HG02885 (cell line): ENCODE measurements at regions not wholly inside any gene's neighbourhood (a gene's known extent, or its start where the extent isn't known, plus 50 kb on each side); places are given as distances from the start of the nearest gene placed in this dataset.
"Not testable (repeated sequence)": the region's sequence is repeated elsewhere in the genome, so short reads cannot be mapped to it uniquely, and the experiment has no call there.

Source experiments
- ATAC-seq: cut with Tn5 transposase; IDR thresholded peaks from one replicate; pipeline ENCODE4 v1.9.1; 2021; ENCODE audit warnings: mild to moderate bottlenecking; ENCODE audit not compliant: unreplicated experiment, poor library complexity

GRCh38 chr3:18195836-18196235, 229.3 kb downstream of the SATB1 start:
- ATAC-seq, result no peak

GRCh38 chr3:18194431-18194830, 230.7 kb downstream of the SATB1 start:
- peak; percentile 71 for ATAC-seq

DNA sequence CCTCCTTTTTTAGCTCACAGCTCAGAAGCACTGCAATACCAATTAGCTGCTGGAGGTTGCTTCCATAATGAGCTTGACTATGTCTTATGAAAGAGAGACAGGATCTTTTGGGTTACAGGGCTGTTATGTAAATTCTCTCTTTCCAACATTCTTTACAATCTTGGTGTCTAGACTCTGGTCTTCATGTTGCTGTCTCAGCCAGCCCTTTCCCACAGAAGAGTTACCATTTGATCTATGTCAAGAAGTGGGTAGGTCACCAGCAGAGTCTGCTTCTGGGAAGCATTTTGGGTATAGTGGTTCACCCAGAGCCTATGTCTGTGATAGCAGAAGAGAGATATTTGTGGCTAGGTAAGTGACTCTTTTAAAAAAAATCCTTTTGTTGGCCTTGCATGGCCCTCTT, 234.5 kb downstream of the SATB1 start:
- ATAC-seq, result no peak

DNA sequence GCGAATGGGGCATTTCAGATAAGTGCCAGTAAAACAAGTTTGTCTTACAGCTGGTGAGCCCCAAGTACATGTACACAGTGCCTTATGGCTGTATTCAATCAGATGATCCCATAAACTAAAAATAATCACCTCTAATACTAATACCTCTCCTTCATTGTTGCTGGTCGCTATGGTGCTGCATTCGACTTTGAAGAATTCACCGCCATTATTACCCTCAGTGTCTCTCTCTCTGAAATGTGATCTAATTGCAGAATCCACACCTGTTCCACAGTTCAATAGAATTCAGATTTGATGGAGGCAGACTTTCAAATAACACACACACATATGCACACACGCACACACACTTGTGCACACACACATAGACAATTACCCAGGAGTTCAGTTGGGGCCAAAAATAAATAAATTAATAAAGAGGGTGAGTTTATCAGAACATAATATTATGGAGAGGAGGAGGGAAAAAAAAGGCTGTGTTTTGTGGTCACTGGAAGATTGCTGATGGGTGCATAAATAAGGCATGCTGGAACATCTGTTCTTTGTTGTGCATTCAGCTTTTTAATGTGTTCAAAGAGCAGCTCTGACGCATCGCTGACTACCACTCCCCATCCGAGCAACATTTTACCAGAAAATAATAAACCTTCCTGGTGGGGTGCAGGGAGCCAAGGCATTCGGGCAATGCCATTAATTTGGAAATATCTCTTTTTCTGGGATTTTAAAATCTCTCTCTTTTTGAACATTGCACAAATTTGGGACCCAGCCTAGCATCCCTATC, 235.7 kb downstream of the SATB1 start:
- no peak for ATAC-seq

DNA sequence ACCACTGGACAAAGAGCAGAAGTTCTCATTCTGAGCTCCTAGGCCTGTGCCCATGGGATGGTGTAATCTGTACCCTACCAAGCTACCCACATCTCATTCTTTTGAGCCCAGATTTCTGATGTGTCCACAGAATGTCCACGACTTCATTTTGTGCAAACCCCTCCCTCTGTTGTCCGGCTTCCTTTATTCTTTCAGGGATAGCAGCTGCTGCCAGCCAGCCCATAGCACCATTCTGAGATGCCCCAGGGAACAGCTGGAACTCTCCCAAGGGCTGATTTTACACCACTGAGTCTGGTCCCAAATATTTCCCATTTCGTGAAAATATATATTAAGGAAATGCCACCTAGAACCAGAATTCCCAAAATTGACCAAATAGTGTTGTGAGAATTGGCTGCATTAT, 236.6 kb downstream of the SATB1 start:
- ATAC-seq, result no peak

- no peak for ATAC-seq
Measured at GRCh38 chr3:18185624-18186023, 239.5 kb downstream of the SATB1 start.

- not testable (repeated sequence) for ATAC-seq
Measured at GRCh38 chr3:18182923-18183322, 242.2 kb downstream of the SATB1 start.

DNA sequence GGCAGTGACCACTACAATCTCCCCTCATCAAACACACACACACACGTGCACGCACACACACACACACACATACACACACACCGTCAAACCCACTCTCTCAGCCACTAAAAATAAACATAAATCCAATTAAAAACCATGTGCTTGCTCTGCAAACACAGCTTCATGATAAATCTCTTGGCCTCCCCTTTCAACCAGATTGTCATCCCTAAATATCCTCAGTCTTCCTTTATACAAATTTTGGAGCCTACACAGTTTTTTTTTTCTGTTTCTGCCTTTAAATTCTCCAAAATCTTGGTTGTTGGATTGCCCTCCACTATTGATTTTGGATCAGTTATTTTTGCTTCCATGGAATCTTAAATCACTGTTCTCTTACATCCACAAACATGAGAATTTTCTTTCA, 245.6 kb downstream of the SATB1 start:
- no peak for ATAC-seq

DNA sequence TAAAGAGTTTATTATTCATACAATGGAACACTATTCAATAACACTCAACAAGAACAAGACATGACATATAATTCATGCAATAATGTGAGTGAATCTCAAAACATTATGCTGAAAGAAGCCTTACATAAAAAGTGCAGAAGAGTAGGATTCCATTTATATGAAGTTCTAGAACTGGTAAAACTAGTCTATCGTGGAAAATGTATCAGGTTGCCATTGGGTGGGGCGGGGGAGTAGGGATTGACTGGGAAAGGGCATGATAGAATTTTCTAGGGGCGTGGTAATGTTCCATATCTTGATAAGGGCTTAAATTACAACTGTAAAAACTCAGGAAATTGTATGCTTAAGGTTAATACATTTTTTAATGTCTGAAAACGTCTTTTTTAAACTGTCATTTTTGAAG, 247.9 kb downstream of the SATB1 start:
- ATAC-seq, result no peak

- ATAC-seq, result not testable (repeated sequence)
Measured at GRCh38 chr3:18173891-18174290, 251.2 kb downstream of the SATB1 start.

DNA sequence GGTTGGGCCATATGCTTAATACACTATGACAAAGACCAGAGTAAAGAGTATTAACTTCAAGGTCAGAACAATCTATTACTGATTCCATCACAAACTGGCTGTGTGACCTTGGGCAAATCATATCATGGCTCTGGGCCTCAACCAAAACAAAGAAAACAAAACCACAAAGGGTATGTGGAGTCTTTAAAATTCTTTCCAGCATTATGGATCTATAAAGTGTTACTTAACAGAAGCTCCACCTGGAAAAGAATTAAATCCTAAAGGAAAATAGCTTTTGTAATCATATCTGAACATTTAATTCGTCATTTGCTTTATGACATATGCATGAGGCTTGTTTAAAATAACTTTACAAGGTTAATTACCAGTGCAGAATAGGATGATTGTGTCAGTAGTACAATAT, 265.5 kb downstream of the SATB1 start:
- no peak for ATAC-seq

DNA sequence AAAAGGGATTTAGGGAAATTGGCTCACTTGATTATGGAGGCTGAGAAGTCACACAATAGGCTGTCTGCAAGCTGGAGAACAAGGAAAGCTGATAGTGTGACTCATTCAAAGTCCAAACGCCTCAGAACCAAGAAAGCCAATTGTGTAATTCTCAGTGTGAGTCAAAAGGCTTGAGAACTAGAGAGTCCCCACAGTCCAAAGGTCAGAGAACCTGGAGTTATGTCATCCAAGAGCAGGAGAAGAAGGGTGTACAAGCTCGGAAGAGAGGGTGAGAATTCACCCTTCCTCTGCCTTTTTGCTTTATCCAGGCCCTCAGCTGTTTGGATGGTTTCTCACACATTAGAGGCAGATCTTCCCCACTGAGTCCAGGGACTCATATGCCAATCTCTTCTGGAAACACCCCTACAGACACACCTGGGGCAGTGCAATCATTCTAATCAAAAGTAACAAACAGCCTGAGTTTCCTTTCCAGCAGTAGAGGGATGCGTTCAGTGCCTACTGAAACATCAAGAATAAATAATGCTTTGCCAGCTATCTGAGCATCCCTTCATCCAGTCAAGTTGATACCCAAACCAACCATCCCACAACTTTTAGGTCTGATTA, 271.5 kb downstream of the SATB1 start:
- no peak for ATAC-seq

GRCh38 chr3:18151199-18151598, 273.9 kb downstream of the SATB1 start:
- no peak for ATAC-seq

- ATAC-seq, result no peak
Measured at GRCh38 chr3:18149935-18150334, 275.2 kb downstream of the SATB1 start.

DNA sequence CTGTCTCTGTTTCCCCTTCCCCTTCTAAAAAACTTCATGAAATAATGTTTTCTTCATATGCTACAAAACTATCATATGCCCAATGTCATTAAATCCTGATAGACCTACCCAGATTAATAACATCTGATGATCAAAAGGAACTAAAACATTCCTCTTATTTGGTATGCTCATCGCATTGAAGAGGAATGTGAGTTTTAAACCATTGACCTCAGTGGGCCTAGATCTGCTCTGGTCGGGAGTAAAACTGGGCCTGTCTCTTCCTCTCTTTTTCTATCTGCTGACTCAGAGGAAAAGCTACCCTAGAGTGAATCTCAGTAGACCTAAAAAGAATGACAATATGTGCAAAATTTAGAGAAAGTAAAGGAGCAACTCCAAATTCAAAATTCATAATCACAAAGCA, 275.8 kb downstream of the SATB1 start:
- no peak for ATAC-seq

DNA sequence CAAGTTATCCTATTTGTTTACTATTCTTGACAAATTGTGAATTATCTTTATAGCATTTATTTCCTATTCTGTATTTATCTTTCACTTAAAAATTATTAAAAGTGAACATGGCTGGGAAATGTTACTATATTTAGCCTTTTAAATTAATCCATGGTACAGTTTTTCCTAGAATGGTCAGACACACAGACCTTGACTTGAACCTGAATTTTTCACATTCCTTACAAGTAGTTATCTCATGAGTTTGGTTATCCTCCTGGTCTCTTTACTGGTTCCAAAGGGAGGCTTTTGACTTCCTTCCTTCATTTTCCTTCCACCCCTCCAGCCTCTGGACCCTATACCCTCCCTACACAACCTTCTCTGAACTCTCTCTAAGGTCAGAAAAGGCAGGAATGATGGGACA, 280.6 kb downstream of the SATB1 start:
- ATAC-seq, result no peak

DNA sequence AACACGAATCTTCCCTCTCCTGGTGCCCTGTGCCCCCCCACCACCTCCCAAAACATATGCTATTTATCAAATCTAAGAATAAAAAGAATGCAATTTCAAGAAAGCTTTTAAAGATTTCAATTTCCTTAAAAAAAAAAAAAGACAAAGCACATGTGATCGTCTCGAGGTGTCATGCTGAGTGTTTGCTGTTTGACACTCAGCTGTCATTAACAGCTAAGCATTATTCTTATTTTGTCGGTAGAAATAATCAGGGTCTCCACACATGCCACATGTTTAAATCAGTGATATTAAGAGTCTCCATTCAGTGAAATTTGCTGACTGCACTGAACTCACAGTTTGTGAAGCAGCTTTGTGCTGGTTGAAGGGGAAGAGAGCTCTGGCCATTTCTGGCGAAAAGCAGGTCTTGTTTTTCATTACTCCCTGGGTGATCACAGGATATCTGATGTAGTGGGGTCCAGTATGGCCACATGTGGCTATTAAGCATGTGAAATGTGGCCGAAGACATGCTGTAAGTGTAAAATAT, 281.8 kb downstream of the SATB1 start:
- ATAC-seq, result no peak

GRCh38 chr3:18137958-18138357, 287.2 kb downstream of the SATB1 start:
- ATAC-seq, result no peak

DNA sequence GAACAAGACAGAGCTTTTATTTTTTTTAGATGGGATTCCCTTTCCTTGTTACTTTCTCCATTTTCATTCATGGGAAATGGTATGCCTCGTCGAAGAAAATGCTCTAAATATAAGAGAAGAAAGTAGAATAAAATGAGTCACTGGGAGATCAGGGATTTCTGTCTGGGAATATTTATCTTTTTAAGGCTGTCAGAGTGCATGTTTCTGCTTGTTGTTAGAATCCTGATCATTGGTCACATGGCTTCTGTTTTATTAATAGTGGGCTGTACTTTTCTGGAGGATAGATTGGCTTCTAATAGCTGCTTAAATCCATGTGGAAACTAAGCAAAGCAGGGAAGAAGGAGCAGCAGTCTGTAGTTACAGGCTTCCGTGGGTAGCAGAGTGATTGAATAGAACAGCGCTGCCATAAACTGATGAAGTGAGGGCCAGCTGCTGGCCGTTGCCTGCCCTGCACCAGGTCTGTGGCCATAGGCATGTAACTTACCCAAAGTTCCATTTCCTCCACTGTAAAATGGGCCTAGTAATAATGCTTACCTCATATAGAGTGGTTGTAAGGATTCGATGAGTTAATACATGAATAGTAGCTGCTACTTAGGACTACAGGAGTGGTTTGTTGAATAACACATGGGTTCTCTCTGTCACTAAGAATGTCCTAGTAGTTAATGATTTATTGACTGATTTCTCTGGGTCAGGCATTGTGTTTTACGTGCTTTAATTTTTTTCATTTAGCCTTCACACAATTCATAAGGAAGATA, 289.9 kb downstream of the SATB1 start:
- no peak for ATAC-seq

DNA sequence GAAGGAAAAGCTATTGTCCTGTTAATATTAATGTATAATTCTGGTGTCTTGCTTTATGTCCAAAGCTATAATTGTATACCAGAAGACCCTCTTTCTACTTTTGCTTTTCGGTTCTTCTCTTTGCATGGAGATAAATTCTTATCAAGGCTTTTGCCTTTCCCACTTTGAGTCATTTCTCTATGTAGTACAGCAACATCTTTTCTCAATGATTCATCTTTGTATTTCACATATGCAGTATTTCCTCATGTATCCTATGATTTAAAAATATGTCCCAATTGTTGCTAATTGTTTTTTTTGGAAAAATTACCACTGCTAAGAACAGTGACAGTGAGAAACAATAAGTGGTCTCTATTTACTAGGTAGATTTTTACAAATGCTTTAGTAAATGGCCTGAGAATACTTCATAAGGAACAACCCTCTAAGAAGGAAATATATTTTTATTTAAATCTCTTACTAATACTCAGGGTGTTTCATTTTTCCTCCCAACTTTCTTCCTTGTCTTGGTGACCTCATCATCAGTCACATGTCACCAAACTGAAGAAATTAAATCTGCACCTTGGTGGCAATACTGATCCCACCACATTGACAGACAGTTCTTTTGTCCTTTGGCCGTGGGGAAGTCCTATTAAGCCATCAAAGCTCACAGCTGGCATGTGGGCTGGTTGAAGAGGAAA, 290.6 kb downstream of the SATB1 start:
- ATAC-seq, result no peak

DNA sequence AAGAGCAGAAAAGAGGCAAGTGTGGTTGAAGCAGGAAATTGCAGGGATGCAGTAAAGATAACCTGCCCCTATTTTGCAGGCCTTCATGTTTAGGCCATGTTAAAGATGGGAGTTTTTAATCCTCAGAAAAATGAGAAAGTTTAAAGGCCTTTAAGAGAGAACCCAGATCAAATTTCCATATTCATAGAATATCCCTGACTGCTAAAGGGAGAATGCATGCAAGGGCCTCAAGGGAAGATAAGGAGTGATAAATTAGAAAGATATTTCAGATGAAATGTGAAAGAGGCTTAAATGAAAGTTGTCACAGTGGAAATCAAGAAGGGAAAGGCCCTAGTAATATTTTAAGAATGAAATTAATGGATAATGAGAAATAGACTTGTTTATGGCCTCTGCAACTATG, 292.1 kb downstream of the SATB1 start:
- no peak for ATAC-seq
